CD8-positive, alpha-beta memory T cell (primary cell): ENCODE measurements at regions not wholly inside any gene's neighbourhood (a gene's known extent, or its start where the extent isn't known, plus 50 kb on each side); places are given as distances from the start of the nearest gene placed in this dataset.

Experiments used
- CTCF ChIA-PET: fragments of 350-600 bp; sonication (Branson Sonifier 250); formaldehyde crosslinking; loops from one replicate; lab custom pipeline; 2021; ENCODE audit warnings: antibody characterized with exemption; lab: Charles Lee
- POLR2A ChIA-PET: fragments of 350-600 bp; sonication (Branson Sonifier 250); formaldehyde crosslinking; loops from one replicate; lab custom pipeline; 2021; ENCODE audit warnings: antibody characterized with exemption; lab: Charles Lee
- DNase-seq, 5 donors: peaks; one replicate each; pipeline versions ENCODE4 v3.0.0 to v3.0.0-alpha.2; 2020 to 2022; ENCODE audit warnings: mixed read lengths in 1 of 5
- H3K27ac ChIP-seq: one replicate; pipeline ENCODE4 v1.7.0; 2013; ENCODE audit warnings: low read depth, mild to moderate bottlenecking, low read length, moderate library complexity
- H3K27me3 ChIP-seq: 2 replicates; pipeline ENCODE4 v1.7.0; 2013; ENCODE audit warnings: low read length, mild to moderate bottlenecking; ENCODE audit not compliant: insufficient read depth, poor library complexity, severe bottlenecking
- H3K36me3 ChIP-seq: 2 replicates; pipeline ENCODE4 v1.7.0; 2013; ENCODE audit warnings: mild to moderate bottlenecking, low read length, moderate library complexity; ENCODE audit not compliant: insufficient read depth
- H3K4me1 ChIP-seq: 2 replicates; pipeline ENCODE4 v1.7.0; 2013; ENCODE audit warnings: mild to moderate bottlenecking, low read length, moderate library complexity; ENCODE audit not compliant: insufficient read depth
- H3K4me3 ChIP-seq: 2 replicates; pipeline ENCODE4 v1.7.0; 2013; ENCODE audit warnings: mild to moderate bottlenecking, low read length
- H3K9me3 ChIP-seq: 2 replicates; pipeline ENCODE4 v1.7.0; 2013; ENCODE audit warnings: mild to moderate bottlenecking, low read length
- H3K27ac Mint-ChIP-seq, 8 donors: one replicate each; pipeline ENCODE4 v1.8.0; 2020 to 2021; ENCODE audit warnings: mixed read lengths in 8 of 8, mild to moderate bottlenecking in 6 of 8, inconsistent platforms in 3 of 8, moderate library complexity in 3 of 8
- H3K27me3 Mint-ChIP-seq, 2 donors: one replicate each; pipeline ENCODE4 v1.8.0; 2020 to 2021; ENCODE audit warnings: mixed read lengths in 2 of 2, mild to moderate bottlenecking in 1 of 2, moderate library complexity in 1 of 2
- H3K36me3 Mint-ChIP-seq, 3 donors: one replicate each; pipeline ENCODE4 v1.8.0; 2020 to 2021; ENCODE audit warnings: mixed read lengths in 3 of 3, inconsistent platforms in 1 of 3, mild to moderate bottlenecking in 1 of 3
- H3K4me1 Mint-ChIP-seq, 3 donors: one replicate each; pipeline ENCODE4 v1.8.0; 2020 to 2021; ENCODE audit warnings: mixed read lengths in 3 of 3, inconsistent platforms in 1 of 3, mild to moderate bottlenecking in 1 of 3
- H3K4me3 Mint-ChIP-seq, 7 donors: one replicate each; pipeline ENCODE4 v1.8.0; 2020 to 2021; ENCODE audit warnings: mixed read lengths in 7 of 7, mild to moderate bottlenecking in 6 of 7, moderate library complexity in 4 of 7, inconsistent platforms in 2 of 7
- H3K9me3 Mint-ChIP-seq, 5 donors: one replicate each; pipeline ENCODE4 v1.8.0; 2020 to 2022; ENCODE audit warnings: mixed read lengths in 5 of 5, mild to moderate bottlenecking in 3 of 5, moderate library complexity in 2 of 5, inconsistent platforms in 1 of 5

DNA sequence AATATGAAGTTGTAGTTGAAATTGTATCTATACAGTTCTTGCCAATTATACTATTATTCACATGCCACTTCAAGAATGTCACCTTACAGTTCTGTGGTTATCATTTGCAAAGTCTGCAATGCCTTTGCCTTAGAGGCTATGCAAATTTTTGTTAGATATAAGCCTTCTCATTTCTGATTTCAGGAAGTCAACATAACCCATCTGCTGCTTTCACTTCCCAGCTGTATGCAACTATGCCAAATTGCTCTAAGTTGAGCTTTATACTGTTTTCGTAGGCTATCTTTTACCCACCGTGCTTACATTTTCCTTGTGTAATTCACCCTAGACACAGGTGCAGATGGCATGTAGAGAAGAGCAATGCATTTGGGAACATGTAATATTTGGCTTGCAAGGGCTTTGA, 1083.0 kb downstream of the CDH9 start:
- Mint-ChIP-seq H3K4me1 (no peaks in the 10 kb centered on the region), H3K4me3 (no peak overlapping the region), H3K27ac (no peak overlapping the region), H3K36me3 (peaks cover 0 to 2% (median 0%) of the 10 kb centered on the region in 3 donors), H3K27me3 (no peaks in the 10 kb centered on the region), H3K9me3 (peaks cover 5 to 37% (median 13%) of the 10 kb centered on the region in 5 donors)
- ChIA-PET POLR2A (no interaction called here), CTCF (no interaction called here)
- Histone ChIP-seq H3K36me3 (no peaks in the 10 kb centered on the region), H3K4me3 (no peak overlapping the region), H3K27me3 (no peaks in the 10 kb centered on the region), H3K27ac (no peak overlapping the region), H3K4me1 (no peaks in the 10 kb centered on the region), H3K9me3 (no peaks in the 10 kb centered on the region)
- no peak for DNase-seq

DNA sequence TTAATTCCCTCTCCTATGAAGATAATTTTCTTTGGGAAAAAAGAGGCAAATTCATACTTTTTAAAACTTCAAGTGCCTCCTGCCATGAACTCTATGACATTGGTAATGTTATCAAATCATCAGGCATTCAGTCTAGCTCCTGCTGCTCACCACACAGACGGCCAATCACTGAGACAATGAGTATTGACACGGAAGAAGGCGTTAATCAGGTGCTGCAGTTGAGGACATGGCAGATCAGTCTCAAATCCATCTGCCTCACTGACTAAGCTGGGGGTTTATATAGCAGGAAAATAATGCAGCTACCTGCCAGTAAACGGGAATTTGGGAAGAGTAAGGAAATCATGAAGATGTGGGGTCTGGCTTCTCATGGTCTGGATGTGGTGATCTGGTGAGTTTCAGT, 1087.7 kb downstream of the CDH9 start:
- no peak overlapping the region for H3K4me3 ChIP-seq
- no peaks in the 10 kb centered on the region for H3K27me3 Mint-ChIP-seq
- no peaks in the 10 kb centered on the region for H3K9me3 ChIP-seq
- H3K27me3 ChIP-seq, result no peaks in the 10 kb centered on the region
- no peaks in the 10 kb centered on the region for H3K4me1 ChIP-seq
- CTCF ChIA-PET, result no interaction called here
- no peak overlapping the region for H3K4me3 Mint-ChIP-seq
- H3K36me3 Mint-ChIP-seq, result peaks cover 0 to 2% (median 0%) of the 10 kb centered on the region in 3 donors
- H3K4me1 Mint-ChIP-seq, result no peaks in the 10 kb centered on the region
- POLR2A ChIA-PET, result no interaction called here
- no peak overlapping the region for H3K27ac ChIP-seq
- H3K27ac Mint-ChIP-seq, result no peak overlapping the region
- DNase-seq, result no peak
- H3K9me3 Mint-ChIP-seq, result peaks cover 9 to 41% (median 12%) of the 10 kb centered on the region in 5 donors
- H3K36me3 ChIP-seq, result no peaks in the 10 kb centered on the region

DNA sequence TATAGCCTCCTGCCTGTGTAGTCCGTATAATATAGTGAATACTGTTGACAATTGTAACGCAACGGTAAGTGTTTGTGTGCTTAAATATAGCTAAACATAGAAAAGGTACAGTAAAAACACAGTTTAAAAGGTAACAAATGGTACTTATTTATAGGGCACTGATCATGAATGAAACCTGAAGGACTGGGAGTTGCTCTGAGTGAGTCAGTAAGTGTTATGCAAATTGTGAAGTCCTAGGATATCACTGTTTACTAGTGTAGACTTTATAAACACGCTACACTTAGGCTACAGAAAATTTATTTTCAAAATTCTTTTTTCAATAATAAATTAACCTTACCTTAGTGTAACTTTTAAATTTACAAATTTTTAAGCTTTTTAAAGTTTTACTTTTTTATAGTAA, 1090.1 kb downstream of the CDH9 start:
- no peaks in the 10 kb centered on the region for H3K27me3 Mint-ChIP-seq
- no peak for DNase-seq
- no peaks in the 10 kb centered on the region for H3K27me3 ChIP-seq
- peaks cover 12 to 40% (median 15%) of the 10 kb centered on the region in 5 donors for H3K9me3 Mint-ChIP-seq
- H3K36me3 ChIP-seq, result no peaks in the 10 kb centered on the region
- H3K4me1 Mint-ChIP-seq, result no peaks in the 10 kb centered on the region
- no peak overlapping the region for H3K4me3 ChIP-seq
- peaks cover 0 to 2% (median 0%) of the 10 kb centered on the region in 3 donors for H3K36me3 Mint-ChIP-seq
- H3K4me1 ChIP-seq, result no peaks in the 10 kb centered on the region
- CTCF ChIA-PET, result no interaction called here
- POLR2A ChIA-PET, result no interaction called here
- no peak overlapping the region for H3K27ac ChIP-seq
- no peaks in the 10 kb centered on the region for H3K9me3 ChIP-seq
- H3K4me3 Mint-ChIP-seq, result no peak overlapping the region
- H3K27ac Mint-ChIP-seq, result no peak overlapping the region

DNA sequence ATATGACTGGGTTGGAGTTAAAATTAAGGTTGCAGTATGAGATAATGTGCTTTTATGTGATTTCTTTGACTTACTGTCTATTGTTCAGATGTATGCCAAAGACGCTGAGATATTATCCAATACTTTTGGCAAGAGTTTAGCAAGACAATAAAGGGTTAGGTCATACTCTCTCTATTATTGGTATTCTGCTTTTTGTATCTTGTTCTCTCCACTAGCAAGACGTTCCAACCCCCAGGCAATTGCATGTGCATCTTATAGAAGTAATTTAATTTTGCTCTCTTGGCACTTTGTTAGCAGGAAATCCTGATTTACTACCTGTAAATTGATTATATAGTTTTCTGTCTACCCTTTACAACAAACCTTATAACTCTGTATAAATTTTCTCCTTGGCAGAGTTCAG, 1093.6 kb downstream of the CDH9 start:
- ChIA-PET POLR2A (no interaction called here), CTCF (no interaction called here)
- Histone ChIP-seq H3K27ac (no peak overlapping the region), H3K4me1 (no peaks in the 10 kb centered on the region), H3K9me3 (no peaks in the 10 kb centered on the region), H3K4me3 (no peak overlapping the region), H3K27me3 (no peaks in the 10 kb centered on the region), H3K36me3 (no peaks in the 10 kb centered on the region)
- Mint-ChIP-seq H3K4me1 (no peaks in the 10 kb centered on the region), H3K4me3 (no peak overlapping the region), H3K9me3 (peaks cover 5 to 41% (median 9%) of the 10 kb centered on the region in 5 donors), H3K27ac (no peak overlapping the region), H3K36me3 (no peaks in the 10 kb centered on the region), H3K27me3 (no peaks in the 10 kb centered on the region)
- no peak for DNase-seq

DNA sequence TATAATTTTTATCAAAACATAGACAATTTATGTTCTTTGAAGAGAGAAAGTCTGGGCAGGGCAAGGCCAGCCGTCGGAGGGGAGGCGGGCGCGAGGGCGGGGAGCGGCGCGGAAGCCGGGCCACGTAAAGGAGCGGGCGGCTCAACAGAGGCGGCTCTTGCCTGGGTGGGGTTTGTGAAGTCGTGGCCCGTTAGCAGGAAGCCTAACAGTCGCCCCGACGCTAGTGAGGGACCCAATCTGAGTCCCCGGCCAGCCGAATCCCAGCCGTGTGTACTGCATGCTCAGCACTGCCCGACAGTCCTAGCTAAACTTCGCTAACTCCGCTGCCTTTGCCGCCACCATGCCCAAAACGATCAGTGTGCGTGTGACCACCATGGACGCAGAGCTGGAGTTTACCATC, 1129.2 kb downstream of the CDH9 start:
- DNase-seq, result no peak
- no peak overlapping the region for H3K4me3 Mint-ChIP-seq
- CTCF ChIA-PET, result no interaction called here
- no peak overlapping the region for H3K27ac Mint-ChIP-seq
- peaks cover 8 to 34% (median 10%) of the 10 kb centered on the region in 5 donors for H3K9me3 Mint-ChIP-seq
- no peaks in the 10 kb centered on the region for H3K36me3 Mint-ChIP-seq
- no peaks in the 10 kb centered on the region for H3K4me1 Mint-ChIP-seq
- H3K27me3 ChIP-seq, result no peaks in the 10 kb centered on the region
- no peak overlapping the region for H3K27ac ChIP-seq
- no peaks in the 10 kb centered on the region for H3K9me3 ChIP-seq
- no peaks in the 10 kb centered on the region for H3K36me3 ChIP-seq
- POLR2A ChIA-PET, result no interaction called here
- H3K4me1 ChIP-seq, result no peaks in the 10 kb centered on the region
- H3K4me3 ChIP-seq, result no peak overlapping the region
- H3K27me3 Mint-ChIP-seq, result peaks cover 0 to 1% of the 10 kb centered on the region in 2 donors

DNA sequence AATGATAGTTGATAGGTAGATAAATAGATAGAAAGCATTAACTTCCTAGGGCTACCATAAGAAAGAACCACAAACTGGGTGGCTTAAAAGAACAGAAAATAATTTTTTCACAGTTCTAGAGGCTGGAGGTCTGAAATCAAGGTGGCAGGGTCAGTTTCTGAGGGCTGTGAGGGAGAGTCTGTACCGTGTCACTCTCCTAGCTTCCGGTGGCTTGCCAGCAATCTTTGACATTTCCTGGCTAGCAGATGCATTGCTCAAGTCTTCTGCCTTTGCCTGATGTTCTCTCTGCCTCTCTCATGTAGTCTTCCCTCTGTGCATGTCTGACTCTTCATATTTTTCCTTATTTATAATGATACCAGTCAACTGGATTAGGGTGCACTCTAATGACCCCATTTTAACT, 1132.7 kb downstream of the CDH9 start:
- H3K36me3 Mint-ChIP-seq, result no peaks in the 10 kb centered on the region

DNA sequence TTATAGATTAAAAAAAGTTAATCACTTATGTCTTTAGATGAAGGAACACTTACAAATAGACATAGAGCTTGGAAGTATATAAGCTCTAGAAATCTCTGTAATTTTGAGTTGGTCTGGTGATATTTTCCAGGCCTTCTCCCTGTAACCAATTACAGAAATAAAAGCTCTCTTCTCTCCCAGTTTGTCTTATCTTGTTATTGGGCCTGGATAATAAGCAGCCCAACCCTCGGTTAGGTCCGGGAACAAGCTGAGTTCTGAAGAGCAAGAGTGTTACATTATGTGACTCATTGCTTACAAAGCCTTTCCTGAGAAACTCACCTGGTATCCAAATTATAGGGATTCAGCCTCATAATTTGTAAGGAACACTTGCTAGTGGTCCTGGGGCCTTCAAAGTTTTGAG, 1146.2 kb downstream of the CDH9 start:
- H3K9me3 Mint-ChIP-seq, result peaks cover 4 to 27% (median 13%) of the 10 kb centered on the region in 5 donors

More for the DNA sequence above, 1132.7 kb downstream of the CDH9 start:
- H3K27me3 ChIP-seq, result no peaks in the 10 kb centered on the region
- H3K27ac ChIP-seq, result no peak overlapping the region
- DNase-seq, result no peak
- H3K4me1 ChIP-seq, result no peaks in the 10 kb centered on the region
- peaks cover 5 to 30% (median 12%) of the 10 kb centered on the region in 5 donors for H3K9me3 Mint-ChIP-seq
- no peak overlapping the region for H3K27ac Mint-ChIP-seq
- no peaks in the 10 kb centered on the region for H3K9me3 ChIP-seq
- H3K4me3 Mint-ChIP-seq, result no peak overlapping the region
- no peaks in the 10 kb centered on the region for H3K27me3 Mint-ChIP-seq
- no peak overlapping the region for H3K4me3 ChIP-seq
- ChIA-PET POLR2A (no interaction called here), CTCF (no interaction called here)
- H3K4me1 Mint-ChIP-seq, result no peaks in the 10 kb centered on the region
- no peaks in the 10 kb centered on the region for H3K36me3 ChIP-seq

DNA sequence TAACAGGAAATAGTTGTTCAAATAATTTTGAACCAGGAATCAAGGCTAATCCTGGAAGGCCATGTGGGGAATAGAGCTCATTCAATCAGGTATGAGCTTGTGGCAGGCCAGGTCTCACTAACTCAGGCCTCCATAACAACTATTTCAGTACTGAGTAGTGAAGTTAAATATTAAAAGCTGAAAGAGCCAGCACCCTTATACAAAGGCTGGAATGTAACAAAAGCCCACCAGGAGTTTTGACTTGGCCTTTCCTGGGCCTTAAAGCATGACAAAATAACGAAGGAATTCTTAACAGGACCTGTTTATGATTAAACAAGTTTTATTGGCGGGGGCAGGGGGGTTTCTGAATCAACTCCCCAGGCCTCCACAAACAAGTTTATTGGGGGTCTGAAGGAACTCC, 1146.7 kb downstream of the CDH9 start:
- Mint-ChIP-seq H3K27me3 (no peaks in the 10 kb centered on the region), H3K4me1 (no peaks in the 10 kb centered on the region), H3K4me3 (no peak overlapping the region), H3K27ac (no peak overlapping the region), H3K9me3 (peaks cover 6 to 29% (median 13%) of the 10 kb centered on the region in 5 donors), H3K36me3 (peaks cover 0 to 1% (median 0%) of the 10 kb centered on the region in 3 donors)
- no peak for DNase-seq
- POLR2A ChIA-PET, result no interaction called here
- no peaks in the 10 kb centered on the region for H3K4me1 ChIP-seq
- H3K36me3 ChIP-seq, result no peaks in the 10 kb centered on the region
- no peaks in the 10 kb centered on the region for H3K9me3 ChIP-seq
- H3K4me3 ChIP-seq, result no peak overlapping the region
- no peak overlapping the region for H3K27ac ChIP-seq
- H3K27me3 ChIP-seq, result no peaks in the 10 kb centered on the region
- CTCF ChIA-PET, result no interaction called here

More for the DNA sequence above, 1146.2 kb downstream of the CDH9 start:
- Histone ChIP-seq H3K27ac (no peak overlapping the region), H3K4me1 (no peaks in the 10 kb centered on the region), H3K36me3 (no peaks in the 10 kb centered on the region), H3K27me3 (no peaks in the 10 kb centered on the region), H3K4me3 (no peak overlapping the region), H3K9me3 (no peaks in the 10 kb centered on the region)
- Mint-ChIP-seq H3K4me3 (no peak overlapping the region), H3K36me3 (peaks cover 0 to 1% (median 0%) of the 10 kb centered on the region in 3 donors), H3K4me1 (no peaks in the 10 kb centered on the region), H3K27ac (no peak overlapping the region), H3K27me3 (no peaks in the 10 kb centered on the region)
- CTCF ChIA-PET, result no interaction called here
- DNase-seq, result no peak
- POLR2A ChIA-PET, result no interaction called here
